Posterior vena cava (tissue), 2 donors: ENCODE measurements at regions not wholly inside any gene's neighbourhood (a gene's known extent, or its start where the extent isn't known, plus 50 kb on each side); places are given as distances from the start of the nearest gene placed in this dataset.

Experiments used
- DNase-seq: peaks from one replicate; pipeline ENCODE4 v3.0.0-alpha.2; 2020; ENCODE audit warnings: low spot score
- intact Hi-C, 2 donors: fragments of 100-400 bp; cut with DNase I; formaldehyde crosslinking; loops; one replicate each; pipeline versions ENCODE4 v1.14.1 to v1.14.2; 2022 to 2023
- donor health status: DM: yes; HTN: yes; CAD: no.
- donor health status: DM: yes; HTN: yes; CAD: no.

DNA sequence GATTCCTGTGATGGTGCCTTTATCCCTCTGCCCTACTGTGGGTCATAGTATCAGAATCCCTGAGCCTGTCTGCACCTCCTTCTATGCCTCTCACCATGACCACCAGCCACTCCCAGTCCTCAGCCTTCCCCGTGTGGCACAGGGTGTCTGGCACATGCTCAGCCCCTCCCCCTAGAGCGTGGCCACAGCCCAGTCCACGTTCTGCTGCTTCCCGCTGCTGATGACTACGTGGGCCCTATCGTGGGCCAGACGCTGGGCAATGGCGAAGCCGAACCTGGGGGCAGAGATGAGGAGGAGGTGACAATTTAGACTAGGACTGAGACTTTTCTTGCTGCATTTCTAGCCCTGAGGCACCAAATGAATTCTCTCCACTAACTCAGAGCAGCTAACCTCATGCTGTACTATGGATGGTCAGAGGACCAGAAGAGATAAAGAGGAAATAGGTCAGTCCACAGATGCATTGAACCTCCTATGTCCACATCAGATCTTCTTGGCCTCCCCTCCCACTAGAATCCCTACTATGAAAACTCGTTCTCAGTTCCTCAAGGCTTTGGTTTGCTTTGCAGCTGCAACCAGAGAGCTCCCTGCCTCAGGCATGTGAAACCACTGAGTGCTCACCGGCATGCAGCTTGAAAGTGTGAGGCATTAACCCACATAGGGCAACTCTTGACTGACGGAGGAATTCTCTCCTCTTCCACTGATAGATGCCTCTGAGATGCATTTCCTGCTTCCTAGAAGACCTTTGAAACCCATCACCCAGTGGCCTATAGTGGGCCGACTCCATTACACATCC lies 126.3 kb upstream of the DHRS4 start:
- no peak for DNase-seq
- intact Hi-C loops, result no loop called here

DNA sequence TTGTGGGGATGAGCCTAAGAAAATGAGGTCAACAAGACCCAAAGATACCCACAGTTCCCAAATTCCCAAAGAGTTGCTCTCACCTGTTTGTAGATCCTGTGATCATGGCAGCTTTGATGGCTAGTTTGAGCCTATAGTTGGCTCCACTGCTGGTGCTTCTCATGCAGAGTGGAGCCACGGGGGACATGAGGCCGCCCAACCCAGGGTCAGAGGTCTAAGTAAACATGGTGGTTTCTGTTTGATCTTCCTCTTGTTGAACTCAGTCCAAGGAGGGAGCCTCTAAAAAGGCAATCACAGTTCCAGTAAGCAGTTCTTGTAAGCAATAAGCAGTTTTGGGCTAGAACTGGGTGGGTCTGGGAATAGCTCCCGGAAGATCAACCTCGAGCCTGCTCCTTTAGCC lies 125.6 kb upstream of the DHRS4 start:
- DNase-seq, result no peak
- intact Hi-C loops, result no loop called here

DNA sequence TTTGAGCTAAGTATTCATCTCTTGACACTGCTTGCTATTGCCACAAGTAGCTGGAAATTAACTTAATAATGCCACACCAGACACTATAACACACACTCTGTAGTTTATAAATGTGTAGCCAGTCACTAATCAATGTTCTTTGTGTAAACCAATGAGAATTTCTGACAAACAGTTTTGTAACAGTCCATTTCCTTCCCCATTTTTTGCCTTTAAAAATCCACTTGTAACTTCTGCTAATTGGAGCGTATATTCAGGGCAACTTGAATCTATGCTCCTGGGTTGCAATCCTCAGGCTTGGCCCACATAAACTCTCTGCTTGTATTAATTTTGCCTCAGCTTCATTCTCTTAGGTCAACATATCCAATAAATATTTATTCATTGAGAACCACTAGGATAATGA lies 125.0 kb upstream of the DHRS4 start:
- DNase-seq, result no peak
- intact Hi-C loops, result no loop called here

DNA sequence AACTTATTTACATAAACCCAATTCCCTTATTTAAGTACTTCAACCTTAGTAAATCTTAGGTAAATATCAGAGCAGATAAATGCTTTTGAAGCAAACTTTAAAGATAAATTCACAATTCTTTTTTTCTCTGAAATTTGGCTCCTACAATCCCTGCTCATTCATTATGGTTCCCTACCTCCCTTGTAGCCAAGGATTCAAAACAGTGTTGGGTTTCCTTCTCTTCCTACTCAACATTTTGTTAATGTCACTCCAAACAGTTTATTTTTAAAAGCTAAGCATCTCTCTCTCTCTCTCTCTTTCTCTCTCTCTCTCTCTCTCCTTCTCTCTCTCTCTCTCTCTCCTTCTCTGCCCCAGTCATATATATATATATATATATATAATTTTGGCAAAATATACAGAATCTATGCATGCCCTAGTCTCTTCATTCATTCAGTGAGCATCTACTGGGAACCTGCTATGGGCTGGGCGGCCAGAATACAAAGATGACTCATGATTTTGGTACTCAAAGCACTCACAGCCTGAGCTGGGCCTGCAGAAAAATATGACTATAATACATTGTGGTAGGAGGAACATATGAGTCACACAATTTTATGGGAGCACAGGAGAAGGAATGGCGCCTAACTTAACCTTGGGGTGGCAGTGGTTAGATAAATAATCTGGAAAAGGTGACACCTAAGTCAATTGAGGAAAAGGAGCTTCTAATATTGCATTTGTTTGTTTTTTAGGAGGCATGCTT lies 123.7 kb upstream of the DHRS4 start:
- intact Hi-C loops, result no loop called here
- peak; percentile 81 for DNase-seq

DNA sequence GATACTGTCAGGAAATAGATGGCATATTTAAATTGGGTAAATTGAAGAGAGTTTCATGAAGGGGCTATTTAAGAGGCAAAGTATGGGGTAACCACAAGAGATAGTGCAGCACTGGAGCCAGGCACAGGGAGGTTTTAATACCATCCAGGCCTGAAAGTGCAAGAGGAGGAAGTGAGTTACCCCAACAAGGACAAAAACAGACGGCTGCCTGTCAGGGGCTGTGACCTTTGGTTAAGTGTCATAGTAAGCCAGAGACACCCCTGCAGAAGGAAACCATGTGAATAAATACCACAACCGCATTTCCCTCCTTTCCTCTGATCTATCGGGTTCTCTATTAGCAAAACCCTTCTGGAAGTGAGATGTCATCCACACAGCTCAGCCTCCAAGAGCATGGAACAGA lies 122.0 kb upstream of the DHRS4 start:
- intact Hi-C loops, result no loop called here

DNA sequence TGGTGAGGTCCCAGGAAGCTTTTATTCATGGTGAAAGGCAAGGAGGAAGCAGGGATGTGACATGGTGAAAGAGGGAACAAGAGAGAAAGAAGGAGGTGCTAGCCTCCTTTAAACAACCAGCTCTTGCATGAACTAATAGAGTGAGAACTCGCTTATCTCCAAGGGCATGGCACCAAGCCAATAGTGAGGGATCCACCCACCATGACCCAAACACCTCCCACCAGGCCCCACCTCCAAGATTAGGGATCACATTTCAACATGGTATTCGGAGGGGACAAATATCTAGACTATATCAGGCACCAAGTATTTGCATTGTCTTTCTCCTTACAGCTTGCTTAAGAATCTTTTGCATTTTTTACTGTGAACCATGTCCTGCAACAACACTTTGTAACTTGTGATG lies 91.9 kb upstream of the DHRS4 start:
- no peak for DNase-seq
- intact Hi-C loops, result no loop called here

More for the DNA sequence above, 122.0 kb upstream of the DHRS4 start:
- no peak for DNase-seq

DNA sequence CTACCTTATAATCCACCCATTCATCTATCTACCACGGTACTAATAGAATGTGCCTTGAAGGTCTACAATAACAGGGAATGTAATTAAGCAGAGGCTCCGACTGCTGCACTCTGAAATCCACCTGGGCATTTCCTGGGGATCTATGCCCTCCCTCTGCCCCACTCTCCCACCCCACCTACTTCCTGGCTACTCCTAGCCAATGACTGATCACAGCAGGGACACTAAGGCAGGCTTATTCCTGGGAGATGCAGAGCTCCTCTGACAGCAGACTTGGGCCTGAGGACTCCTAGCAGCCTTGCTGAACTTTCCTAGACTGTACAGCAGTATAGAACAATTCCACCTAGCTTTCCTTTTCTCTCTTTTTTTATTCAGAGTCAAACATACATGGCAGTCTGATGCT lies 91.1 kb upstream of the DHRS4 start:
- no peak for DNase-seq
- intact Hi-C loops, result no loop called here

DNA sequence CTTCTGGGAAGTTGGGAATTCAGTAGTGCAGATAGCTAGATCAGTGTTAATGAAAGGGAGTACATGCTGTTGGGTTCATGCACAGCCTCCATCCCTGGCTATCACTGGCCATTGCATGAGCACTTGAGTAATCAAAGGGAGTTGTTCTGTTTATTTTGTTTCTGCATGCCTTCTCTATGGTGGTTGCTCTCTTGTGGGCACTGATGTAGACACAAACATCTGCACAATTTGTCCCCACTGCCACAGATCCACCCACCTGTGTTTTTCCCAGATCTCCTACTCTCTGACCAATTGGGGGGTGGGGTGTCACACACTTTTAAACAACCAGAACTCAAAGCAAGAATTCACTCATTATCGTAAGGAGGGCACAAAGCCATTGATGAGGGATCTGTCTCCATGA lies 89.7 kb upstream of the DHRS4 start:
- no peak for DNase-seq
- intact Hi-C loops, result no loop called here

DNA sequence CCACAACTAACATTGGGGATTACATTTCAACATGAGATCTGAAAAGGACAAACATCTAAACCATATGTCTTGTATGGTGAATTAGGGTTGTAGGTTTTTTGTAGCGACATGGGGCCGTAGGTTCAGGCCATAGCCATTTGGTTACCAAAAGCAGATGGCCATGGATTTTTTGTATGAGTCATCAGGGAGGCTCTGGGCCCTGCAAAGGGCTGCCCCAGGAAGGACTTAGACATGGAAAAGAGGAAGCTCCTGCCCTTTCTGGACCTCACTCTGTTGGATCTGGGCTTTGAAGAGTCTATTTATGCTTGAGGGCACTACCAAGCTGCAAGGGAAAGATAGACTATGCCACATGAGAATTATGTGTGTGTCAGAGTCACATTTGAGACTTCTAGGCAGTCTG lies 89.3 kb upstream of the DHRS4 start:
- no peak for DNase-seq
- intact Hi-C loops, result no loop called here

DNA sequence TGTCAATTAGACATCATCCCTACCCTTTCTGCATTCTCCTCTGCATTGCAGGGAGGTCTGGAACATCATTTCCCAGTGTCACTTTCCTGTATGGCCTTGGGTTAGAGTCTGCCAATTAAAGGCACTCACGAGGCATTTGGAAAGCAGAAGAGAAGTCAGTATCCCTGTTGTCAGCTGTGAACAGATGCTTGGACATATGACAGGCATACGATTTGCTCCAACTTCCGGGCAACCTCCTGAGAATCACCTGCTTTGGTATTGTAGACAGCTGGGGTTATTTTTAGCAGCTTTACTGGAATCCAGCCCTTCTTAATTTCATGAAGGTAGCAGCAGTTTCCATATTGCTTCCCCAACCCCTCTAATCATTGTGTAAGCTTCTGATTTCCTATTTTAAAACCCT lies 88.7 kb upstream of the DHRS4 start:
- no peak for DNase-seq
- intact Hi-C loops, result no loop called here

DNA sequence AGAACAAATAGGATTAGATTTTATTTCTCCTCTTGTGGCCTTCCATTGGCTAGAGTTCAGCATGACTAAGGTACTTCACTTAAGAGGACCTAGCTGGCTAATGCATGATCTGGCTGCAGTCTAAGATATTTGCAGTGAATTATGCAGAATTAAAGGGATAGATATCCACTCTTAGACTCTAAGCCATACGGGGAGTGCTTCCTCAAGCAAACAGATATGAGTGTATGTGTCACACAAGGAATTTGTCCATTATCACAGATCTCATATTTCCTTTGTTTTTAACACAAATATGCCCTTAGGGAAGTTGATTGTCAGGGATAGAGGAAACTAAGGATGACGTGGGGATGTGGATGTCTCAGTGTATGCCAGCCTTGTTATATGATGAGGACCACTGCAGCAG lies 88.1 kb upstream of the DHRS4 start:
- DNase-seq, result no peak
- intact Hi-C loops, result no loop called here

DNA sequence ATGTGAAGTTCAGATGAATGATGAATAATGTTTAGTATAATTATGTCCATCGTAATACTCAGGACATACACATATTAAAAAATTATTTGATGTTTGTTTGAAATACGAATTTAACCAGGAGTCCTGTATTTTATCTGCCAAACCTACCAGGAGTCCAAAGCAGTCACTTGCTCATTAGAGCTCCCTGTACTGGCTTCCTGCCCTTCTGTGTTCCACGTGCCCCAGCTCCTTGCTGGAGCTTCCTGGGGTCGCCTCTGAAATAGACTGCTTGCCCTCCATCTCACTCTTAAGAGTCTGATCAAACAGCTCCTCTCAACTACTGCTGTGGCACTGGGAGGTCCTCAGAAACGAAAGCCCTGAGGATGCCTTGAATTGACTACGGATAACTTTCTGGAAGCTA lies 87.3 kb upstream of the DHRS4 start:
- no peak for DNase-seq
- intact Hi-C loops, result no loop called here

DNA sequence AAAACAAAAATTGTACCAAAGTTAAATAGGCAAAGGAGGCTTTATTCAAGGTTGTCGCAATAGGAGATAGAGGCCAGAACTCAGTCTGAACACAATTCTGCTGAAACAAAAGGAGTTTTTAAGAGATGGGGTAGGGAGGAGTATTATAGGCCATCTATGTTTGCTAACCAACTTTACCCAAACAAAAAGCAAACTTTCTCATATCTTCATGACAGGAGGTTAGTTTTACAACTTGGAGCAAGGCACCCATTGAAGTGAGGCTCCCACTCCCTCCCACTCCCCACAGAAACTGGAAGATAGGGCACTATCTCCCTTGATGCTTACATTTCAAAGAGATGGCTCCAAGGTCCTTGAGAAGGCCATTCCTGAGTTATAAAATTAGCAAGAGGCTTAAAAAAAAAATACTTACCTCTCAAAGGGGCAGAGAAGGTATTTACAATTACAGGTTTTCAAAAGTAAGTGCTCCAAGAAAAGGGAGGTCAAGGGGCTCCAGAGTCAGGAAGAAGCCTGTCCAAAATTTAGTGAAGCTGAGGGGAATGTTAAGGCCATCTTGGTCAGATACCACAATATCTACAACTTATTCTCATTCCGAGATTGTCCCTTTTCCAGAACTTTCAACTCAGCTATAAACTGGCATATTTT lies 84.4 kb upstream of the DHRS4 start:
- no peak for DNase-seq
- intact Hi-C loops, result no loop called here

DNA sequence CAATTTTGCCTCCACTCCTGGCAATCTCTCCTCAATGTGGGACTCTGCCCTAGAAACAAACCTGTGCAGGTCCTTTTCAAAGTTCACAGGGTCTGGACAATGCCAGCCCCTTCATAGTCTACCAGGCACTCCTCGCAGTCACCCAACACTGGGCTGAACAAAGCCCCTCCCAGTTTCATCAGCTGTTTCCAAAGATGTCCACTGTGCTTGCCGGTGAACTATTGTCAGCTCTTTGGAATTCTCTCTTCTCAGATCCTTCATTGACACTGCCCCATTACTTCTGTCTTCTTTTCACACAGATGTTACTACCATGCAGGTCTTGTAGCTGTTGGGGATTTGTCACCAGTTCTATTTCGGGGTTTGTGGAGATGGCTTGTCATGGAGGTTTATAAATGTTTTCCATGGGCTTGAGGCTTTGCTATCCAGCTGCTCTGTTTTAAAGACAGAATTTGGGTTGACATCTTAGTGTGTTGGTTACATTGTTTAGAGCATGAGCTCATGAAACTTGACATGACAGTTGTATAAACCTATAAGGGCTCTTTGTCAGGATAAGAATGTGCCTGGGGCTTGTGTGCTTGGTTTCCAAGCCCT lies 77.3 kb upstream of the DHRS4 start:
- no peak for DNase-seq
- intact Hi-C loops, result no loop called here

DNA sequence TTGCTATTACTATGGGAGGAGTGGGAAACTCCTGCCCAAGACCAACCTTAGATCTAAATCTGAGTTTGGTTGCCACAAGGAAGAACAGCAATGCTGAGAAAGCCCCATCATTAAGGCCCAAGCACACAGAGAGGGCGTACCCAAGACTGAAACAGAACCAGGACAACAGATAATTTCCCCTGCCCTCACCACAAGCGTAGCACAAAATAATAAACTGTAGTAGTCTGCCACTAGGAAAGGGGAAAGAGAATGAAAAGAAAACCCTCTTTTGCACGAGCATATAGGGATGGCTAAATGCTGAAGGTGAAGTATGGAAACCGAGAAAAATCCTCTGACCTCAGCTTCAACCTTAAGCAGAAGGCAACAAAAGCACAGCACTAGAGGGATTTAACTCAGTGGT lies 76.5 kb upstream of the DHRS4 start:
- DNase-seq, result no peak
- intact Hi-C loops, result no loop called here

DNA sequence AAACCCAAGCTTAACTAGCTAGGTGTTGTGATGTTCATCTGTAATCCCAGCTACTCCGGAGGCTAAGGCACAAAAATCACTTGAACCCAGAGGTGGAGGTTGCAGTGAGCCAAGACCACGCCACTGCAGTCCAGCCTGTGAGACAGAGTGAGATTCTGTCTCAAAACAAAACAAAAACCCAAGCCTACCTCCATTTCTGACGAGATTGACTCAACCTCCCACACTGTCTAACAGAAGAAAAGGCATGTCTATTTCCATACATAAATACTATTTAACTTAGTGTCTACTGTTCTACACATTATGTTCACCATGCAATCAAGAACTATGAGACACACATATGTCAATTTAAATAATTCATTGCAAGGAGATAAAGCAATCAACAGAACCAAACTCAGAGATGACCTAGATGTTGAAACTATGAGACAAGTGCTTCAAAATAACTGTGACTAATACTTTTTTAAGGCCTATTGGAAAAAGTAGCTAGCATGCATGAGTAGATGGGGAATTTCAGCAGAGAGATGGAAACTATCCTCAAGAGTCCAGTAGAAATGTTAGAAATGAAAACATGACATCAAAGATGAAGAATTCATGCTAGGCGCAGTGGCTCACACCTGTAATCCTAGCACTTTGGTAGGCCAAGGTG lies 75.9 kb upstream of the DHRS4 start:
- DNase-seq, result no peak
- intact Hi-C loops, result no loop called here

DNA sequence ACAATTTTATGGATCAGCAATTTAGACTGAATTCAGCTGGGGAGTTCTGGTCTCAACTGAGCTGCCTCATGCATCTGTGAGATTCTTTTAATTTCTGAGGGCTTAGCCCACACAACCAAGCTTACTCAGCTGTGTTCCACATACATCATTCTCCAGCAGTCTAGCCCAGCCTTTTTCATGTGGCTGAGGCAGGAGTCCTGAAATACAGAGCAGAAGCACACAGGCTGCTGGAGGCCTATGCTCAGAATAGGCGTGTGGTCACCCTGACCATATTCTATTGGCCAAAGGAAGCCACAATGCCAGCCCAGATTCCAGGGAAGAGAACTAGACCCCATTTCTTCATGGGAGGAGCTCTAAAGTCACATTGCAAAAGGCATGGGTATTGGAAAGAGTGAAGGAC lies 72.3 kb upstream of the DHRS4 start:
- intact Hi-C loops, result no loop called here
- no peak for DNase-seq

DNA sequence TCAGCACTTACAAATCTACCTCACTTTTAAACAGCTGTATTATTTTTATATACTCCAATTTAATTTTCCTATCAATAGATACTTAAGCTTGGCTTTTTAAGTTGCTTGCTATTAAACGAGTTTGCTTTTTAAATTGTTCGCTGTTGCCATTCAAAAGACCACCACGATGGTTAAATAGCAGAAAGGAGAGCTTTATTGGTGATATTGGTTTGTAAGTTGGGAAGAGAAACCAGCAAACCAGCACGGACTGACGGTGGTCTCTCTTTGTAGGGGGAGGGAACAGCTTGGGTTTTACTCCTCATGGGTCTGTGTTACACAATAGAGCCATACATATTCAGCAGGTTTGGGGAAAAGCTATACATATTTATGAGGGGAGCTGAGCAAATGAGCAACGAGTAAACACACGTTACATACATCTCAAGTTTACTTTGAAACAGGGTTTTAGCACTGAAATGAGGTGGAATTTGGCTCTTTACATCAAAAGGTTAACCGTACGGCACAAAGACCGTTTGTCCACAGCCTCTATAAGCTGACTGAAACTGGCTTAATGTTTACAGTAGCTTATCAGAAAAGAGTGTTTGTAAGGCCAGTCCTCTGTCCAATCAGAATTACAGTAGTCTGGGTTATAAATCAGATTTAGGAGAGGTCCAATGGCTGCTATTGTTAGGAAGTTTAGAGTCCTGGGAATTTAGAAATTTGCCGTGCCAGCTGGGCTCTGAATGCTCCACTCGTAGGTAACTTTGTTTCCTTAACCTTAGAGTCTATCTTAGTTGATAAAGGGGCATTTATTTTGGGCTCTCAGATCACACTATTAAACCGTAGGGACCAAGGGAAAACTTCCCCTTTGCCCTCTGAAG lies 69.7 kb upstream of the DHRS4 start:
- intact Hi-C loops, result no loop called here
- DNase-seq, result no peak

DNA sequence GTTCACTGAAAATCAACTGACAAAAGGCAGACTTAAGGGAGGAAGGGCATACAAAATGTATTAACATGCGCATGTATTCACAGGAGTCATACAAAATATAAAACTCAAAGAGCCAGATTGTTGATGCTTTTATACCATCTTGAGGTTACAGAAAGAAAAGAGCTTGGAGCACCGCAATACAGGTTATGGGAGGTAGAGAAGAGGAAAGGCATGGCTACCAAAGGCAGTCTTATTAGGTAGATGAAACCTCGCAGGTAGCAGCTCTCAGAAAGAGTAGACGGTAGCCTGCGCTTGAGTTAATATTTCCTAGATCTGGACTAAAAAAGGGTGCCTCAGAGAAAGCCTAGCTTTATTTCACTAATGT lies 69.0 kb upstream of the DHRS4 start:
- no peak for DNase-seq

More for the DNA sequence above, 69.0 kb upstream of the DHRS4 start:
- intact Hi-C loops, result no loop called here
